NCI-H446 treated with DMSO at 0.1 percent for 48 hours (cell line): ENCODE measurements at regions not wholly inside any gene's neighbourhood (a gene's known extent, or its start where the extent isn't known, plus 50 kb on each side); places are given as distances from the start of the nearest gene placed in this dataset.
A peak's percentile ranks its signal among the peaks of the same experiment; 100 is the strongest.
"Not testable (repeated sequence)": the region's sequence is repeated elsewhere in the genome, so short reads cannot be mapped to it uniquely, and the experiment has no call there.

Experiments
- DNase-seq: peaks from one replicate; lab custom pipeline; 2025; lab: John Stamatoyannopoulos, UW

GRCh38 chr3:20400281-20400680 is 214.3 kb upstream of the SGO1 start:
- DNase-seq, result no peak

GRCh38 chr3:20396335-20396734 is 210.3 kb upstream of the SGO1 start:
- no peak for DNase-seq

- DNase-seq, result no peak
Measured at GRCh38 chr3:20395692-20396091, 209.7 kb upstream of the SGO1 start.

- no peak for DNase-seq
Measured at GRCh38 chr3:20394243-20394642, 208.2 kb upstream of the SGO1 start.

- no peak for DNase-seq
Measured at GRCh38 chr3:20391644-20392043, 205.6 kb upstream of the SGO1 start.

- no peak for DNase-seq
Measured at GRCh38 chr3:20388971-20389370, 203.0 kb upstream of the SGO1 start.

- DNase-seq, result no peak
Measured at GRCh38 chr3:20380295-20380694, 194.3 kb upstream of the SGO1 start.

- no peak for DNase-seq
Measured at GRCh38 chr3:20378315-20378714, 192.3 kb upstream of the SGO1 start.

- DNase-seq, result no peak
Measured at GRCh38 chr3:20376665-20377217, 190.7 kb upstream of the SGO1 start.

GRCh38 chr3:20375302-20375701 is 189.3 kb upstream of the SGO1 start:
- DNase-seq, result no peak

GRCh38 chr3:20370273-20371063 is 184.5 kb upstream of the SGO1 start:
- DNase-seq, result not testable (repeated sequence)

GRCh38 chr3:20361000-20361399 is 175.0 kb upstream of the SGO1 start:
- no peak for DNase-seq

- no peak for DNase-seq
Measured at GRCh38 chr3:20353286-20353685, 167.3 kb upstream of the SGO1 start.

GRCh38 chr3:20352546-20353179 is 166.7 kb upstream of the SGO1 start:
- DNase-seq, result no peak

- no peak for DNase-seq
Measured at GRCh38 chr3:20350449-20350848, 164.4 kb upstream of the SGO1 start.

GRCh38 chr3:20346916-20347315 is 160.9 kb upstream of the SGO1 start:
- DNase-seq, result no peak

GRCh38 chr3:20346369-20346768 is 160.4 kb upstream of the SGO1 start:
- no peak for DNase-seq

GRCh38 chr3:20344400-20344959 is 158.5 kb upstream of the SGO1 start:
- no peak for DNase-seq

- no peak for DNase-seq
Measured at GRCh38 chr3:20343790-20344189, 157.8 kb upstream of the SGO1 start.

GRCh38 chr3:20340324-20340928 is 154.4 kb upstream of the SGO1 start:
- DNase-seq, result peak; percentile 50

- DNase-seq, result no peak
Measured at GRCh38 chr3:20336572-20336971, 150.6 kb upstream of the SGO1 start.

GRCh38 chr3:20334842-20335241 is 148.8 kb upstream of the SGO1 start:
- no peak for DNase-seq

- no peak for DNase-seq
Measured at GRCh38 chr3:20327889-20328288, 141.9 kb upstream of the SGO1 start.
